HepG2 (cell line): ENCODE measurements at regions not wholly inside any gene's neighbourhood (a gene's known extent, or its start where the extent isn't known, plus 50 kb on each side); places are given as distances from the start of the nearest gene placed in this dataset.

Experiments
- ATAC-seq: fragments of 200-7000 bp; cut with Tn5 transposase; 3 replicates; pipeline ENCODE4 v1.9.1; 2020; ENCODE audit warnings: mild to moderate bottlenecking, moderate library complexity
- BruUV-seq: library from RNA; stranded (reverse); fragments of 400-500 nt; replicated peaks from 2 replicates; lab custom pipeline; 2021; lab: Mats Ljungman, UMichigan
- CTCF ChIA-PET: fragments of 300-600 bp; formaldehyde crosslinking; extraction: SDS; loops from one replicate; lab custom pipeline; 2021; ENCODE audit warnings: low total read pairs, inconsistent platforms, low intra/inter-chr PET ratio; lab: Yijun Ruan, JAX
- POLR2A ChIA-PET: fragments of 350-600 bp; sonication (Branson Sonifier 250); formaldehyde crosslinking; loops from one replicate; lab custom pipeline; 2020; ENCODE audit warnings: antibody characterized with exemption, inconsistent platforms; lab: Yijun Ruan, JAX
- DNase-seq: peaks from one replicate; pipeline ENCODE4 v3.0.0-alpha.2; 2015; ENCODE audit warnings: low spot score
- FAIRE-seq: peaks from 3 replicates; lab custom pipeline; 2011; peaks lifted over from hg19 to GRCh38; lab: Jason Lieb, UNC
- H2AFZ ChIP-seq: one replicate; pipeline ENCODE4 v1.6.1; 2011; ENCODE audit warnings: low read length, inconsistent platforms
- H3K27ac ChIP-seq: fragments of 300-600 bp; 3 replicates; pipeline ENCODE4 v1.8.0; 2011; ENCODE audit warnings: mixed run types, mild to moderate bottlenecking, mixed read lengths, low read length, inconsistent platforms; ENCODE audit not compliant: insufficient read depth; ENCODE audit errors: extremely low read length
- H3K27me3 ChIP-seq, 2 experiments: fragments of 200-600 bp in 1 of 2; 2 replicates in 1 of 2; 3 replicates in 1 of 2; pipeline versions ENCODE4 v1.6.0 to v1.8.0; 2011; ENCODE audit warnings: low read length in 2 of 2, mild to moderate bottlenecking in 2 of 2, moderate library complexity in 2 of 2, inconsistent platforms in 1 of 2; ENCODE audit not compliant: insufficient read depth in 2 of 2, control insufficient read depth in 1 of 2
- H3K36me3 ChIP-seq, 2 experiments: fragments of 200-600 bp in 1 of 2; replicated peaks in 1 of 2; 2 replicates in 1 of 2; 3 replicates in 1 of 2; pipeline versions ENCODE4 v1.5.1 to v1.8.0; 2011; ENCODE audit warnings: low read length in 2 of 2, inconsistent platforms in 1 of 2; ENCODE audit not compliant: insufficient read depth in 2 of 2, control insufficient read depth in 1 of 2
- H3K4me1 ChIP-seq: 2 replicates; pipeline ENCODE4 v1.5.1; 2012; ENCODE audit warnings: low read length, inconsistent platforms; ENCODE audit not compliant: insufficient read depth
- H3K4me2 ChIP-seq: 2 replicates; pipeline ENCODE4 v1.6.0; 2011; ENCODE audit warnings: low read depth, low read length, inconsistent platforms
- H3K4me3 ChIP-seq, 3 experiments: fragments of 200-600 bp in 1 of 3; sonication (generic), shearing (Covaris generic) in 1 of 3; replicated peaks in 1 of 3; 2 replicates each; pipeline ENCODE4 v1.5.1; 2011 to 2016; ENCODE audit warnings: low read length in 3 of 3, inconsistent platforms in 2 of 3, low read depth in 2 of 3, mild to moderate bottlenecking in 2 of 3, control low read depth in 1 of 3, mixed read lengths in 1 of 3; ENCODE audit not compliant: insufficient read depth in 1 of 3
- H3K79me2 ChIP-seq: one replicate; pipeline ENCODE4 v1.6.1; 2011; ENCODE audit warnings: low read length, inconsistent platforms; ENCODE audit not compliant: insufficient read depth
- H3K9ac ChIP-seq: 2 replicates; pipeline ENCODE4 v1.6.0; 2011; ENCODE audit warnings: mild to moderate bottlenecking, low read depth, low read length, inconsistent platforms; ENCODE audit not compliant: insufficient read depth
- H3K9me3 ChIP-seq: 2 replicates; pipeline ENCODE4 v1.5.1; 2012; ENCODE audit warnings: mild to moderate bottlenecking, low read length
- H4K20me1 ChIP-seq: 2 replicates; pipeline ENCODE4 v1.6.0; 2011; ENCODE audit warnings: inconsistent platforms, mild to moderate bottlenecking, low read length, moderate library complexity; ENCODE audit not compliant: insufficient read depth
- CBX2 ChIP-seq, 2 experiments: fragments of 200-600 bp in 1 of 2; sonication (generic); formaldehyde crosslinking in 1 of 2; IDR thresholded peaks; 2 replicates each; pipeline versions ENCODE4 v1.7.0 to v1.8.1; 2018 to 2022; ENCODE audit warnings: low read depth in 2 of 2, low read length in 1 of 2, mild to moderate bottlenecking in 1 of 2, missing genetic modification reagents in 1 of 2
- CENPT ChIP-seq: sonication (generic); formaldehyde crosslinking; IDR thresholded peaks from 2 replicates; pipeline ENCODE4 v1.8.0; 2022; ENCODE audit warnings: low read depth, mild to moderate bottlenecking, moderate library complexity, missing genetic modification reagents
- DR1 ChIP-seq: sonication (generic); formaldehyde crosslinking; IDR thresholded peaks from 2 replicates; pipeline ENCODE4 v1.8.0; 2021; ENCODE audit warnings: mild to moderate bottlenecking, missing genetic modification reagents, inconsistent platforms
- FIP1L1 ChIP-seq: fragments of 200-400 bp; formaldehyde crosslinking; IDR thresholded peaks from 2 replicates; pipeline ENCODE4 v1.6.1; 2018; ENCODE audit warnings: low read depth, mild to moderate bottlenecking, low read length, moderate library complexity, borderline replicate concordance; ENCODE audit not compliant: insufficient read depth
- JARID2 ChIP-seq: sonication (generic); formaldehyde crosslinking; IDR thresholded peaks from 2 replicates; pipeline ENCODE4 v1.8.1; 2023; ENCODE audit warnings: missing genetic modification reagents, inconsistent platforms; ENCODE audit not compliant: insufficient replicate concordance
- KLF13 ChIP-seq: sonication (generic); formaldehyde crosslinking; IDR thresholded peaks from 2 replicates; pipeline ENCODE4 v1.4.0; 2020; ENCODE audit warnings: mild to moderate bottlenecking, missing genetic modification reagents
- NFIB ChIP-seq: sonication (generic); formaldehyde crosslinking; IDR thresholded peaks from 2 replicates; pipeline ENCODE4 v1.9.0; 2021; ENCODE audit warnings: missing genetic modification reagents, mild to moderate bottlenecking, borderline replicate concordance
- RAD51 ChIP-seq: fragments of 450-650 bp; IDR thresholded peaks from 2 replicates; pipeline ENCODE4 v1.6.1; 2016; ENCODE audit warnings: borderline replicate concordance
- REPIN1 ChIP-seq: sonication (generic); formaldehyde crosslinking; IDR thresholded peaks from 2 replicates; pipeline ENCODE4 v1.8.0; 2022; ENCODE audit warnings: missing genetic modification reagents, low read depth, mild to moderate bottlenecking, borderline replicate concordance
- SALL1 ChIP-seq: sonication (generic); formaldehyde crosslinking; IDR thresholded peaks from 2 replicates; pipeline ENCODE4 v1.8.0; 2022; ENCODE audit warnings: mild to moderate bottlenecking, missing genetic modification reagents
- SATB2 ChIP-seq: sonication (generic); formaldehyde crosslinking; IDR thresholded peaks from 2 replicates; pipeline ENCODE4 v1.5.0; 2020; ENCODE audit warnings: missing genetic modification reagents
- SMARCE1 ChIP-seq: fragments of 450-650 bp; IDR thresholded peaks from 2 replicates; pipeline ENCODE4 v1.6.1; 2017; ENCODE audit warnings: borderline replicate concordance
- ZNF326 ChIP-seq: sonication (generic); formaldehyde crosslinking; IDR thresholded peaks from 2 replicates; pipeline ENCODE4 v1.4.0; 2020; ENCODE audit warnings: missing genetic modification reagents, borderline replicate concordance
- ZNF775 ChIP-seq: sonication (generic); formaldehyde crosslinking; IDR thresholded peaks from 2 replicates; pipeline ENCODE4 v1.4.0; 2020; ENCODE audit warnings: missing genetic modification reagents, mild to moderate bottlenecking, moderate library complexity, borderline replicate concordance
- WGBS: methylation state at CpG from one replicate; pipeline ENCODE4 v1.1.6; 2017; ENCODE audit warnings: low lambda C conversion rate; 5-methylcytosine and 5-hydroxymethylcytosine counted together
- in situ Hi-C: cut with HindIII; loops from 2 replicates; pipeline ENCODE4 v1.10.0; 2017; ENCODE audit warnings: low pct_unique_long_range_greater_than_20kb; ENCODE audit not compliant: extremely low pct_ligation_motif_present
- intact Hi-C: fragments of 100-400 bp; cut with micrococcal nuclease; formaldehyde crosslinking; loops from one replicate; pipeline ENCODE4 v1.10.0; 2022; ENCODE audit not compliant: unreplicated experiment
- TF ChIP-seq, protein P1 (sequence below): sonication (generic); formaldehyde crosslinking; IDR thresholded peaks from 2 replicates; pipeline ENCODE4 v1.5.0; 2020; ENCODE audit warnings: missing genetic modification reagents
- TF ChIP-seq, protein P2 (sequence below): sonication (generic); formaldehyde crosslinking; IDR thresholded peaks from 2 replicates; pipeline ENCODE4 v1.4.0; 2020; ENCODE audit warnings: mild to moderate bottlenecking, missing genetic modification reagents
- TF ChIP-seq, protein P3 (sequence below): sonication (generic); formaldehyde crosslinking; IDR thresholded peaks from 2 replicates; pipeline ENCODE4 v1.8.1; 2023; ENCODE audit warnings: missing genetic modification reagents, inconsistent platforms, borderline replicate concordance

DNA sequence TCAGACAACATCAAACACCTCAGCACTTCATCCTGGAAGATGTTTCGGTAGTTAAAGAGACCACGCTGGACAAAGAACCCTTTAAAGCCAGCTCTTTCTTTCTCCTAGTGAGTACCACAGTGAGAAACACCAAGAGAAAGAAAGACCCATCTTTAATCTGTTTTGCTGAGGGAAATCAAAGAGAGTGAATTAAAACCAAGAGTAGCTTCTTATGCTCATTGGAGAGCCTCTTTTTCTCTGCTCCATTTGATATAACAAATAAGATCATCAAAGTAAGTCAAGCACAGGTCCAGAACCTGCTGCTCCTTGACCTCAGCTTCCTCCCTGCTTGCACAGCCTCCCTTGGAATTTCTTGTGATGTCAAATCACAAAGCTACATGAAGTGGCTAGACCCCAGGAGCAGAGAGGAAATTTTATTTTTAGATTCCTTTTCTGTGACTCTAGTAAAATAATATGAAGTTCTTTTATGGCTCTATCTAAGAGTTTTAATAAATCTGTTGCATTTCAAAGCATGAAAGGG, 436.4 kb downstream of the C3orf38 start:
- no peaks in the 10 kb centered on the region for H3K27me3 ChIP-seq
- POLR2A ChIA-PET = no interaction called here
- in situ Hi-C loops = no loop called here
- intact Hi-C loops = no loop called here
- DNase-seq (no peak), FAIRE-seq (no peak), ATAC-seq (no peak)
- H3K4me2 ChIP-seq = no peak overlapping the region
- H3K4me3 ChIP-seq = no peak overlapping the region
- H2AFZ ChIP-seq = no peak overlapping the region
- no peaks in the 10 kb centered on the region for H3K4me1 ChIP-seq
- no peaks in the 10 kb centered on the region for H3K9me3 ChIP-seq
- no peaks in the 10 kb centered on the region for H3K79me2 ChIP-seq
- BruUV-seq = no TSS peak
- H3K9ac ChIP-seq = no peak overlapping the region
- H4K20me1 ChIP-seq = no peaks in the 10 kb centered on the region
- no peak for TF ChIP-seq ZNF326 (CRISPR knock-in tag)
- no peak for TF ChIP-seq REPIN1 (CRISPR knock-in tag)
- no peak for TF ChIP-seq RAD51
- TF ChIP-seq ZNF775 = no peak
- no peak for TF ChIP-seq JARID2
- no peak for TF ChIP-seq SALL1 (CRISPR knock-in tag)
- TF ChIP-seq KLF13 (CRISPR knock-in tag) = no peak
- TF ChIP-seq DR1 (CRISPR knock-in tag) = no peak
- no peak for TF ChIP-seq CBX2 (IDR thresholded peaks at IDR 0.05; ENCODE audit: low read depth, low read length)
- no peak for TF ChIP-seq CBX2 (CRISPR knock-in tag; IDR thresholded peaks at IDR 0.05; ENCODE audit: low read depth)
- no peak for TF ChIP-seq CENPT (CRISPR knock-in tag)
- TF ChIP-seq, protein P1, sequence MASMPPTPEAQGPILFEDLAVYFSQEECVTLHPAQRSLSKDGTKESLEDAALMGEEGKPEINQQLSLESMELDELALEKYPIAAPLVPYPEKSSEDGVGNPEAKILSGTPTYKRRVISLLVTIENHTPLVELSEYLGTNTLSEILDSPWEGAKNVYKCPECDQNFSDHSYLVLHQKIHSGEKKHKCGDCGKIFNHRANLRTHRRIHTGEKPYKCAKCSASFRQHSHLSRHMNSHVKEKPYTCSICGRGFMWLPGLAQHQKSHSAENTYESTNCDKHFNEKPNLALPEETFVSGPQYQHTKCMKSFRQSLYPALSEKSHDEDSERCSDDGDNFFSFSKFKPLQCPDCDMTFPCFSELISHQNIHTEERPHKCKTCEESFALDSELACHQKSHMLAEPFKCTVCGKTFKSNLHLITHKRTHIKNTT = no peak
- TF ChIP-seq, protein P2, sequence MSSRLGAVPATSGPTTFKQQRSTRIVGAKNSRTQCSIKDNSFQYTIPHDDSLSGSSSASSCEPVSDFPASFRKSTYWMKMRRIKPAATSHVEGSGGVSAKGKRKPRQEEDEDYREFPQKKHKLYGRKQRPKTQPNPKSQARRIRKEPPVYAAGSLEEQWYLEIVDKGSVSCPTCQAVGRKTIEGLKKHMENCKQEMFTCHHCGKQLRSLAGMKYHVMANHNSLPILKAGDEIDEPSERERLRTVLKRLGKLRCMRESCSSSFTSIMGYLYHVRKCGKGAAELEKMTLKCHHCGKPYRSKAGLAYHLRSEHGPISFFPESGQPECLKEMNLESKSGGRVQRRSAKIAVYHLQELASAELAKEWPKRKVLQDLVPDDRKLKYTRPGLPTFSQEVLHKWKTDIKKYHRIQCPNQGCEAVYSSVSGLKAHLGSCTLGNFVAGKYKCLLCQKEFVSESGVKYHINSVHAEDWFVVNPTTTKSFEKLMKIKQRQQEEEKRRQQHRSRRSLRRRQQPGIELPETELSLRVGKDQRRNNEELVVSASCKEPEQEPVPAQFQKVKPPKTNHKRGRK (CRISPR knock-in tag) = no peak
- TF ChIP-seq SMARCE1 = no peak
- no peak for TF ChIP-seq NFIB (CRISPR knock-in tag)
- TF ChIP-seq FIP1L1 = no peak
- TF ChIP-seq SATB2 (CRISPR knock-in tag) = no peak
- TF ChIP-seq, protein P3, sequence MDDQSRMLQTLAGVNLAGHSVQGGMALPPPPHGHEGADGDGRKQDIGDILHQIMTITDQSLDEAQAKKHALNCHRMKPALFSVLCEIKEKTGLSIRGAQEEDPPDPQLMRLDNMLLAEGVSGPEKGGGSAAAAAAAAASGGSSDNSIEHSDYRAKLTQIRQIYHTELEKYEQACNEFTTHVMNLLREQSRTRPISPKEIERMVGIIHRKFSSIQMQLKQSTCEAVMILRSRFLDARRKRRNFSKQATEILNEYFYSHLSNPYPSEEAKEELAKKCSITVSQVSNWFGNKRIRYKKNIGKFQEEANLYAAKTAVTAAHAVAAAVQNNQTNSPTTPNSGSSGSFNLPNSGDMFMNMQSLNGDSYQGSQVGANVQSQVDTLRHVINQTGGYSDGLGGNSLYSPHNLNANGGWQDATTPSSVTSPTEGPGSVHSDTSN (CRISPR knock-in tag) = no peak
- no peaks in the 10 kb centered on the region for H3K36me3 ChIP-seq
- H3K27ac ChIP-seq = no peak overlapping the region
- CTCF ChIA-PET = no interaction called here
- WGBS = 0% methylated on average over 2 of the region's 2 CpGs
